ENCODE measurements at regions not wholly inside any gene's neighbourhood (a gene's known extent, or its start where the extent isn't known, plus 50 kb on each side); places are given as distances from the start of the nearest gene placed in this dataset.

DNA sequence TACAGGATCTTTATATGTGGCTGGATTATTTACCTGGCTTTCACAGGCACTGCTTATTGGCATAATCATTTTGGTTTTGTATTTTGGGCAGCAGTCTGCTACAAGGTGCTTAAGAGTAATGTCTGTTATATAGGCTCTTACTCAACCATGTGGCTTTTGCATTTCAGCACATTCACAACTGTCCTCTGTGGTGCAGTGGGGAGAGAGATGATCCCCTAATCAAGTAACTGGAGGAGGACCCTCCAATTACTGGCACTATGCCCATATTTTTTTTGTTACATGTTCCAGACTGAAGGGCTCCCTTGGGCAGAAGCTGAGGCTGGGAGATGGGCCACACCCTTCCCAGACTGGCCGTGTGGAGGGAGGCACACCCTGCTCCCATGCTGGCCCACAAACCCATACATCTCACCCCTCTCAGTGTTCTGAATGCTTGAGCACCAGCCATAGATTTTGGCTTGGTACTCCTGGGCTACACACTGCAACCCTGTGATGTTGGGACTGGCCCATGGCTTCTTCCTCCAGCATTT is 173.5 kb downstream of the FAM174A start:
- no peak for TF ChIP-seq GATA2 (IDR thresholded peaks at IDR 0.05; ENCODE audit: insufficient read depth, insufficient read length, low read depth, low read length)
- TF ChIP-seq, protein P1, sequence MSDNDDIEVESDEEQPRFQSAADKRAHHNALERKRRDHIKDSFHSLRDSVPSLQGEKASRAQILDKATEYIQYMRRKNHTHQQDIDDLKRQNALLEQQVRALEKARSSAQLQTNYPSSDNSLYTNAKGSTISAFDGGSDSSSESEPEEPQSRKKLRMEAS (IDR thresholded peaks at IDR 0.05; ENCODE audit: insufficient read depth, insufficient read length), result no peak
- no peak for TF ChIP-seq POLR2AphosphoS5 (IDR thresholded peaks at IDR 0.05; ENCODE audit: insufficient read depth, low read depth, low read length)
- TF ChIP-seq, protein P2, sequence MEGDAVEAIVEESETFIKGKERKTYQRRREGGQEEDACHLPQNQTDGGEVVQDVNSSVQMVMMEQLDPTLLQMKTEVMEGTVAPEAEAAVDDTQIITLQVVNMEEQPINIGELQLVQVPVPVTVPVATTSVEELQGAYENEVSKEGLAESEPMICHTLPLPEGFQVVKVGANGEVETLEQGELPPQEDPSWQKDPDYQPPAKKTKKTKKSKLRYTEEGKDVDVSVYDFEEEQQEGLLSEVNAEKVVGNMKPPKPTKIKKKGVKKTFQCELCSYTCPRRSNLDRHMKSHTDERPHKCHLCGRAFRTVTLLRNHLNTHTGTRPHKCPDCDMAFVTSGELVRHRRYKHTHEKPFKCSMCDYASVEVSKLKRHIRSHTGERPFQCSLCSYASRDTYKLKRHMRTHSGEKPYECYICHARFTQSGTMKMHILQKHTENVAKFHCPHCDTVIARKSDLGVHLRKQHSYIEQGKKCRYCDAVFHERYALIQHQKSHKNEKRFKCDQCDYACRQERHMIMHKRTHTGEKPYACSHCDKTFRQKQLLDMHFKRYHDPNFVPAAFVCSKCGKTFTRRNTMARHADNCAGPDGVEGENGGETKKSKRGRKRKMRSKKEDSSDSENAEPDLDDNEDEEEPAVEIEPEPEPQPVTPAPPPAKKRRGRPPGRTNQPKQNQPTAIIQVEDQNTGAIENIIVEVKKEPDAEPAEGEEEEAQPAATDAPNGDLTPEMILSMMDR (IDR thresholded peaks at IDR 0.05; ENCODE audit: extremely low read depth in 1 of 2, insufficient read depth in 1 of 2, low read depth in 1 of 2, low read length in 2 of 2), result no peak
- TF ChIP-seq EZH2 (IDR thresholded peaks at IDR 0.05; ENCODE audit: borderline replicate concordance, low read depth, low read length, severe bottlenecking), result no peak
- no peak for TF ChIP-seq JUN (IDR thresholded peaks at IDR 0.05; ENCODE audit: borderline replicate concordance, insufficient read depth, insufficient read length, low read depth)
- TF ChIP-seq POLR2A (IDR thresholded peaks at IDR 0.05; ENCODE audit: low read depth, low read length), result no peak
- no peak for TF ChIP-seq MYC (IDR thresholded peaks at IDR 0.05; ENCODE audit: low read depth, low read length)
- no peak for TF ChIP-seq FOS (IDR thresholded peaks at IDR 0.05; ENCODE audit: borderline replicate concordance, insufficient read depth, low read length)

Data from endothelial cell of umbilical vein (primary cell).